ENCODE measurements at regions not wholly inside any gene's neighbourhood (a gene's known extent, or its start where the extent isn't known, plus 50 kb on each side); places are given as distances from the start of the nearest gene placed in this dataset.

- Histone ChIP-seq H2AK5ac (ENCODE audit: insufficient read length, low read length) (no peak overlapping the region), H3K56ac (ENCODE audit: insufficient read length, low read depth, low read length) (no peak overlapping the region), H3K4ac (ENCODE audit: low read depth, low read length) (no peak overlapping the region), H3K79me2 (ENCODE audit: insufficient read depth, low read length) (no peaks in the 10 kb centered on the region), H2AFZ (ENCODE audit: low read length) (no peak overlapping the region), H2BK5ac (ENCODE audit: insufficient read length, low read length) (no peak overlapping the region), H3T11ph (ENCODE audit: low read length) (no peak overlapping the region), H3K14ac (ENCODE audit: insufficient read depth, low read length) (no peak overlapping the region), H3K4me1 (ENCODE audit: insufficient read depth, low read length) (no peaks in the 10 kb centered on the region), H3K23me2 (ENCODE audit: insufficient read length, low read depth, low read length, poor library complexity, severe bottlenecking) (no peaks in the 10 kb centered on the region), H3K18ac (ENCODE audit: insufficient read length, low read depth, low read length) (no peak overlapping the region), H4K8ac (replicated peaks; ENCODE audit: insufficient read length, low read depth, low read length) (no peak overlapping the region), H3K4me2 (ENCODE audit: insufficient read depth, insufficient read length, low read length) (no peak overlapping the region), H3K9ac (ENCODE audit: extremely low read depth, insufficient read length, low read length) (no peak overlapping the region), H2BK120ac (ENCODE audit: low read depth, low read length, poor library complexity, severe bottlenecking) (no peak overlapping the region), H2BK20ac (ENCODE audit: low read depth, low read length, poor library complexity, severe bottlenecking) (no peak overlapping the region), H4K5ac (ENCODE audit: insufficient read length, low read depth, low read length) (no peak overlapping the region), H3K23ac (ENCODE audit: insufficient read length, low read depth, low read length) (no peak overlapping the region), H2BK15ac (ENCODE audit: low read depth, low read length) (no peak overlapping the region), H4K20me1 (ENCODE audit: control insufficient read depth, insufficient read depth, insufficient read length) (no peaks in the 10 kb centered on the region), H3K9me3 (ENCODE audit: control insufficient read depth, low read depth, low read length) (no peaks in the 10 kb centered on the region), H3K27ac (ENCODE audit: insufficient read length, low read depth, low read length) (no peak overlapping the region), H3K79me1 (ENCODE audit: insufficient read depth, low read depth, low read length, poor library complexity, severe bottlenecking) (no peaks in the 10 kb centered on the region), H3K27me3 (ENCODE audit: insufficient read depth, low read length) (no peaks in the 10 kb centered on the region), H2BK12ac (ENCODE audit: insufficient read length, low read depth, low read length) (no peak overlapping the region), H4K91ac (ENCODE audit: insufficient read length, low read depth, low read length) (no peak overlapping the region)
- no peak for TF ChIP-seq CTCF (conservative IDR thresholded peaks at IDR 0.05)
- H3K4me1 Mint-ChIP-seq = peaks cover 2 to 5% of the 10 kb centered on the region in 2 experiments; a peak in 2 of 4 replicates
- peak overlapping the region in 1 of 3 experiments; percentile 7; a peak in 1 of 7 replicates for H3K27ac Mint-ChIP-seq
- H3K27me3 Mint-ChIP-seq (ENCODE audit: low read depth) = peaks cover 56% of the 10 kb centered on the region
- no peak overlapping the region for H3K4me3 Mint-ChIP-seq
- H3K9me3 Mint-ChIP-seq = no peaks in the 10 kb centered on the region
- no CpG with 5 or more reads among the region's 6 CpGs for WGBS (ENCODE audit: extremely low coverage, insufficient read length, low lambda C conversion rate)
- no peaks in the 10 kb centered on the region for H3K36me3 Mint-ChIP-seq (ENCODE audit: insufficient read depth in 1 of 3, low read depth in 3 of 3)
- DNase-seq = no peak
Measured at GRCh38 chr5:135095052-135095715, 61.2 kb upstream of the PITX1 start.
